ENCODE measurements at regions not wholly inside any gene's neighbourhood (a gene's known extent, or its start where the extent isn't known, plus 50 kb on each side); places are given as distances from the start of the nearest gene placed in this dataset.

GRCh38 chr7:17663061-17663675 lies 277.1 kb downstream of the SNX13 start:
- Histone ChIP-seq H3K4me2 (peak overlapping the region; percentile 50), H4K20me1 (ENCODE audit: insufficient read depth) (no peaks in the 10 kb centered on the region), H3K27ac (ENCODE audit: low read depth in 2 of 2, low read length in 1 of 2) (peak overlapping the region in 1 of 2 experiments; percentile 76; a peak in 2 of 4 replicates), H3K27me3 (ENCODE audit: insufficient read depth) (no peaks in the 10 kb centered on the region), H3K9me2 (no peaks in the 10 kb centered on the region), H3K4me3 (ENCODE audit: low read depth in 2 of 2, low read length in 1 of 2) (peak overlapping the region in 1 of 2 experiments; percentile 24; a peak in 1 of 4 replicates), H3K36me3 (replicated peaks in 1 of 2; ENCODE audit: control insufficient read depth in 1 of 2, insufficient read depth in 2 of 2, low read length in 1 of 2) (no peaks in the 10 kb centered on the region), H3K79me2 (ENCODE audit: insufficient read depth) (no peaks in the 10 kb centered on the region), H3K9ac (peak overlapping the region; percentile 41; the same call in 1 of the 2 replicates), H2AFZ (ENCODE audit: low read depth) (peak overlapping the region; percentile 53; the same call in 1 of the 2 replicates), H3F3A (replicated peaks; ENCODE audit: insufficient read depth) (no peaks in the 10 kb centered on the region), H3K9me3 (no peaks in the 10 kb centered on the region), H3K4me1 (ENCODE audit: control insufficient read depth in 1 of 2, insufficient read depth in 2 of 2, low read depth in 1 of 2, low read length in 1 of 2) (peaks cover 0 to 18% of the 10 kb centered on the region in 2 experiments; a peak in 3 of 4 replicates)
- no peak for DNase-seq
- POLR2A ChIA-PET: no interaction called here
- TF ChIP-seq MEF2A (IDR thresholded peaks at IDR 0.05; ENCODE audit: borderline replicate concordance, low read depth): no peak
- no peak for TF ChIP-seq GATA2 (CRISPR knock-in tag; IDR thresholded peaks at IDR 0.05)
- peak; percentile 28 for TF ChIP-seq TCF12 (IDR thresholded peaks at IDR 0.05)
- no peak for TF ChIP-seq ELF1 (IDR thresholded peaks at IDR 0.05)
- peak; percentile 16; the same call in 1 of the 2 replicates for TF ChIP-seq JUND (IDR thresholded peaks at IDR 0.05)
- no peak for TF ChIP-seq GABPA (IDR thresholded peaks at IDR 0.05; ENCODE audit: low read depth)
- TF ChIP-seq NFIC (IDR thresholded peaks at IDR 0.05; ENCODE audit: borderline replicate concordance): 0 out of 2 replicates have a peak, but pooled peaks have one; percentile 7
- peak in 1 of 2 experiments; percentile 21; a peak in 1 of 4 replicates for TF ChIP-seq EP300 (IDR thresholded peaks at IDR 0.05; ENCODE audit: borderline replicate concordance in 1 of 2, low read depth in 1 of 2, low read length in 1 of 2)
- TF ChIP-seq PBX3 (IDR thresholded peaks at IDR 0.05): peak; percentile 23; the same call in 1 of the 2 replicates
- no peak for TF ChIP-seq TAF1 (IDR thresholded peaks at IDR 0.05; ENCODE audit: borderline replicate concordance, low read depth, low read length)
- 0 out of 2 replicates have a peak, but pooled peaks have one; percentile 14 for TF ChIP-seq TEAD4 (IDR thresholded peaks at IDR 0.05; ENCODE audit: borderline replicate concordance, insufficient read depth)
- CTCF ChIA-PET: interaction anchor here (1.5 kb wide), 2 partner anchors 11 to 23 kb away, joined by 3 to 5 read pairs; no protein-coding TSS in a partner anchor
- 4% methylated on average over 3 of the region's 3 CpGs for WGBS (ENCODE audit: low lambda C conversion rate)

GRCh38 chr7:17665029-17665428 lies 275.3 kb downstream of the SNX13 start:
- Histone ChIP-seq H3K9ac (no peak overlapping the region), H2AFZ (ENCODE audit: low read depth) (no peak overlapping the region), H3K27ac (ENCODE audit: low read depth in 2 of 2, low read length in 1 of 2) (no peak overlapping the region), H3F3A (replicated peaks; ENCODE audit: insufficient read depth) (no peaks in the 10 kb centered on the region), H3K27me3 (ENCODE audit: insufficient read depth) (no peaks in the 10 kb centered on the region), H4K20me1 (ENCODE audit: insufficient read depth) (no peaks in the 10 kb centered on the region), H3K36me3 (replicated peaks in 1 of 2; ENCODE audit: control insufficient read depth in 1 of 2, insufficient read depth in 2 of 2, low read length in 1 of 2) (no peaks in the 10 kb centered on the region), H3K4me2 (no peak overlapping the region), H3K79me2 (ENCODE audit: insufficient read depth) (no peaks in the 10 kb centered on the region), H3K9me3 (no peaks in the 10 kb centered on the region), H3K4me1 (ENCODE audit: control insufficient read depth in 1 of 2, insufficient read depth in 2 of 2, low read depth in 1 of 2, low read length in 1 of 2) (peaks cover 0 to 18% of the 10 kb centered on the region in 2 experiments; a peak in 3 of 4 replicates), H3K4me3 (ENCODE audit: low read depth in 2 of 2, low read length in 1 of 2) (no peak overlapping the region), H3K9me2 (no peaks in the 10 kb centered on the region)
- 40% methylated on average over 15 of the region's 16 CpGs for WGBS (ENCODE audit: low lambda C conversion rate)
- no peak for DNase-seq
- ChIA-PET POLR2A (no interaction called here), CTCF (interaction anchor here (1.0 kb wide), 1 partner anchor 10 kb away, joined by 3 read pairs; no protein-coding TSS in a partner anchor)
- no peak for TF ChIP-seq RCOR1 (IDR thresholded peaks at IDR 0.05; ENCODE audit: low read length)
- no peak for TF ChIP-seq FOSL2 (IDR thresholded peaks at IDR 0.05; ENCODE audit: borderline replicate concordance, low read depth)
- TF ChIP-seq CTCF (IDR thresholded peaks at IDR 0.05): no peak
- no peak for TF ChIP-seq RAD21 (IDR thresholded peaks at IDR 0.05; ENCODE audit: low read length)
- no peak for TF ChIP-seq EP300 (IDR thresholded peaks at IDR 0.05; ENCODE audit: borderline replicate concordance in 1 of 2, low read depth in 1 of 2, low read length in 1 of 2)
- TF ChIP-seq NRF1 (IDR thresholded peaks at IDR 0.05; ENCODE audit: low read depth, low read length): no peak
- TF ChIP-seq JUND (IDR thresholded peaks at IDR 0.05): no peak
- no peak for TF ChIP-seq FOXM1 (IDR thresholded peaks at IDR 0.05; ENCODE audit: low read depth)
- no peak for TF ChIP-seq GATA2 (CRISPR knock-in tag; IDR thresholded peaks at IDR 0.05)

Data from SK-N-SH (cell line).